ENCODE measurements at regions not wholly inside any gene's neighbourhood (a gene's known extent, or its start where the extent isn't known, plus 50 kb on each side); places are given as distances from the start of the nearest gene placed in this dataset.

- Histone ChIP-seq H3K27me3 (no peaks in the 10 kb centered on the region), H3K4me1 (no peaks in the 10 kb centered on the region), H3K9me3 (no peaks in the 10 kb centered on the region), H3K27ac (no peak overlapping the region), H3K4me3 (no peak overlapping the region), H3K36me3 (no peaks in the 10 kb centered on the region)
- WGBS, 2 donors = 77 to 82% methylated on average over 6 of the region's 6 CpGs
- TF ChIP-seq POLR2AphosphoS5 (IDR thresholded peaks at IDR 0.05) (no peak), EP300 (IDR thresholded peaks at IDR 0.05) (no peak), CTCF (IDR thresholded peaks at IDR 0.05) (no peak), POLR2A (IDR thresholded peaks at IDR 0.05) (no peak)
- no peak for ATAC-seq (ENCODE audit: low FRiP score in 2 of 2)
- no peak for DNase-seq
Measured at GRCh38 chr3:90032980-90033641, 925.7 kb downstream of the EPHA3 start.

DNA sequence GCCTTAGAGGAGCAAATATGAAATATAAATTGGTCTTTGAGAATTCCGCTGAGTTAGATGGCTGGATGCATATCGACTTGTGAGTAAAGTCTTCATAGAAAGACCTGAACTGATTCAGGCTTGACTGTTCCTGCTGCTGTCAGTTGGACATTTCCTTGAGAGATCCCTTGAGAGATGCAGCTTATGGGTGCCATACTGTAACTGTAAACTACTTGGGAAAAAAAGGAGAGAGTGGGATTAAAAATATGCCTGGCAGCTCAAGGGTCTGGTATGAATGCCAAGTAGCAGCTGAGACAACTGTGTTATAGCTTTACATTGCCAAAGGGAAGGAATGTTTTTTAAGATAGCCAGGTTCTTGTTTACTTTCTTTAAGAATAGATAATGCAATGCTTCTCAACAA is 926.6 kb downstream of the EPHA3 start:
- no peaks in the 10 kb centered on the region for H3K9me3 ChIP-seq
- WGBS, 2 donors = 90 to 95% methylated on average over 2 of the region's 2 CpGs
- H3K27me3 ChIP-seq = no peaks in the 10 kb centered on the region
- TF ChIP-seq POLR2A (IDR thresholded peaks at IDR 0.05) (no peak), EP300 (IDR thresholded peaks at IDR 0.05) (no peak), CTCF (IDR thresholded peaks at IDR 0.05) (no peak), POLR2AphosphoS5 (IDR thresholded peaks at IDR 0.05) (no peak)
- H3K27ac ChIP-seq = no peak overlapping the region
- no peak overlapping the region for H3K4me3 ChIP-seq
- H3K36me3 ChIP-seq = no peaks in the 10 kb centered on the region
- no peaks in the 10 kb centered on the region for H3K4me1 ChIP-seq
- DNase-seq (no peak), ATAC-seq (ENCODE audit: low FRiP score in 2 of 2) (no peak)

DNA sequence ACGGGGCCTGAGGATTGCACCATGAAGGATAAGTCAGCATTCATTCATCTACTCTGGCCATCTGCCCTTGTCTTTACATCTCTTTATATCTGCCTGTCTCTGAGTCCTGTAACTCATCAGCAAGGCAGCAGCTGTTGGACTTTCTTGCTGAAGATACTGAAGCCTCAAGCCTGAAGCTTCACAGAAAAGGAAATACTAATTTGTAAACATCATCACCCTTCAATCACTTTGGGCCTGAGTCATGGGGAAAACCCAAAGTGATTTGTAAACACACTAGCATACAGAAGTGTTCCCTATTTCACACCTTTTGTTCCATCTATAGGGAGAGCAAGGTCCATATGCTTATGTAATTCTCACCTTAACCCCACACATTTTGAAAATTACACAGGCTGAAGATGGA is 928.2 kb downstream of the EPHA3 start:
- no peaks in the 10 kb centered on the region for H3K27me3 ChIP-seq
- H3K36me3 ChIP-seq = no peaks in the 10 kb centered on the region
- DNase-seq (no peak), ATAC-seq (ENCODE audit: low FRiP score in 2 of 2) (no peak)
- TF ChIP-seq POLR2AphosphoS5 (IDR thresholded peaks at IDR 0.05) (no peak), POLR2A (IDR thresholded peaks at IDR 0.05) (no peak), EP300 (IDR thresholded peaks at IDR 0.05) (no peak), CTCF (IDR thresholded peaks at IDR 0.05) (no peak)
- no peak overlapping the region for H3K27ac ChIP-seq
- H3K4me1 ChIP-seq = no peaks in the 10 kb centered on the region
- no peak overlapping the region for H3K4me3 ChIP-seq
- H3K9me3 ChIP-seq = no peaks in the 10 kb centered on the region
- 70 to 73% methylated on average over 1 of the region's 1 CpG for WGBS, 2 donors

GRCh38 chr3:90036939-90037469 is 929.6 kb downstream of the EPHA3 start:
- WGBS, 2 donors = 87 to 96% methylated on average over 1 of the region's 1 CpG
- TF ChIP-seq POLR2AphosphoS5 (IDR thresholded peaks at IDR 0.05) (no peak), POLR2A (IDR thresholded peaks at IDR 0.05) (no peak), CTCF (IDR thresholded peaks at IDR 0.05) (no peak), EP300 (IDR thresholded peaks at IDR 0.05) (no peak)
- Histone ChIP-seq H3K36me3 (no peaks in the 10 kb centered on the region), H3K4me1 (no peaks in the 10 kb centered on the region), H3K4me3 (no peak overlapping the region), H3K27ac (no peak overlapping the region), H3K9me3 (no peaks in the 10 kb centered on the region), H3K27me3 (no peaks in the 10 kb centered on the region)
- DNase-seq (no peak), ATAC-seq (ENCODE audit: low FRiP score in 2 of 2) (no peak)

DNA sequence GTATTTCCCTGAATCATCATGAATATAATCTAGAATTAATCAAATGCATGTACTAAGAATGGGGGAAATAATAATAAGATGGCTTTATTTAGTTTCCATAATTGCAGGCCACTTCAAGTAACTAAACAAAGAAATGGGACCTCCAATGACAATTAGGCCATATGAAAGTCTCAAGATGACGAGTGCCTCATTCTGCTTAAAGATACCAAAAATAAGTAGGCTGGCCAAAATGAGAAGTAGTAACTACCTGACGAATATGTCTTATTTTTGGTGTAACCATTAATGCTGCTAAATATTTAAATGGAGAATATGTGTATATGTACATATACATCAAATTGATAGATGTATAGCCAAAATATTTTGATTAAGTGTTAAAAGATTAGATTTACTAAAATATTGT is 932.6 kb downstream of the EPHA3 start:
- no peaks in the 10 kb centered on the region for H3K27me3 ChIP-seq
- H3K36me3 ChIP-seq = no peaks in the 10 kb centered on the region
- 81% methylated on average over 2 of the region's 2 CpGs for WGBS, 2 donors
- TF ChIP-seq EP300 (IDR thresholded peaks at IDR 0.05) = no peak
- TF ChIP-seq POLR2AphosphoS5 (IDR thresholded peaks at IDR 0.05) = no peak
- TF ChIP-seq CTCF (IDR thresholded peaks at IDR 0.05) = no peak
- TF ChIP-seq POLR2A (IDR thresholded peaks at IDR 0.05) = no peak
- H3K27ac ChIP-seq = no peak overlapping the region
- H3K9me3 ChIP-seq = no peaks in the 10 kb centered on the region
- no peak overlapping the region for H3K4me3 ChIP-seq
- no peak for ATAC-seq (ENCODE audit: low FRiP score in 2 of 2)
- no peak for DNase-seq
- no peaks in the 10 kb centered on the region for H3K4me1 ChIP-seq
